Erythroblast (primary cell): ENCODE measurements at regions not wholly inside any gene's neighbourhood (a gene's known extent, or its start where the extent isn't known, plus 50 kb on each side); places are given as distances from the start of the nearest gene placed in this dataset.

Experiments
- GATA1 ChIP-seq: IDR thresholded peaks from 2 replicates; pipeline ENCODE4 v1.6.1; 2011; ENCODE audit warnings: low read depth, mild to moderate bottlenecking, control low read depth, low read length, moderate library complexity
- POLR2A ChIP-seq: IDR thresholded peaks from 2 replicates; pipeline ENCODE4 v1.6.1; 2011; ENCODE audit warnings: mild to moderate bottlenecking, low read length

DNA sequence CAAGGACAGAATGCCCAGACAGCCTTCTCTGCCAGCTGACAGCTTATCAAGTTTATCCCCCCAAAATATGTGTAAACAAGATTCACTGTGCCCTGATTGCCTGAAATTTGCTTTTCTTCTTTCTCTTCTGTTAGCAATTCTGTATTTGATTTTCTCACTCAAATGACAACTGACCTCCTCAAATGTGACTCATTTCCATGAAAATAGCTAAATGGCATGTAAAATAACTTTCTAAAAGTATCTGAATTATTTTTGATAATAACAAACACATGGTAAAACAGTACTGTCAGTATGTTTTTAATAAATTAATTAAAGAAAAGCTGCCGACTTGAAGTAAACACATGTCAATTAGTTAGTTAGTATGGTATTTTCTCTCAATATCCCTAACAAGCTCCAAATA lies 202.3 kb upstream of the STAC start:
- TF ChIP-seq POLR2A (no peak), GATA1 (no peak)
